DND-41 (cell line): ENCODE measurements at regions not wholly inside any gene's neighbourhood (a gene's known extent, or its start where the extent isn't known, plus 50 kb on each side); places are given as distances from the start of the nearest gene placed in this dataset.
"Not testable (repeated sequence)": the region's sequence is repeated elsewhere in the genome, so short reads cannot be mapped to it uniquely, and the experiment has no call there.

ENCODE experiments used
- EZH2 ChIP-seq: IDR thresholded peaks from 3 replicates; pipeline ENCODE4 v1.6.1; 2012; ENCODE audit warnings: borderline replicate concordance, low read depth, mild to moderate bottlenecking, moderate library complexity, low read length, inconsistent platforms; ENCODE audit not compliant: severe bottlenecking
- TF ChIP-seq, protein P1 (sequence below): IDR thresholded peaks from 2 replicates; pipeline ENCODE4 v1.5.1; 2012; ENCODE audit warnings: borderline replicate concordance, low read length, moderate library complexity, mild to moderate bottlenecking; ENCODE audit not compliant: poor library complexity, severe bottlenecking; ENCODE audit errors: extremely low read depth

DNA sequence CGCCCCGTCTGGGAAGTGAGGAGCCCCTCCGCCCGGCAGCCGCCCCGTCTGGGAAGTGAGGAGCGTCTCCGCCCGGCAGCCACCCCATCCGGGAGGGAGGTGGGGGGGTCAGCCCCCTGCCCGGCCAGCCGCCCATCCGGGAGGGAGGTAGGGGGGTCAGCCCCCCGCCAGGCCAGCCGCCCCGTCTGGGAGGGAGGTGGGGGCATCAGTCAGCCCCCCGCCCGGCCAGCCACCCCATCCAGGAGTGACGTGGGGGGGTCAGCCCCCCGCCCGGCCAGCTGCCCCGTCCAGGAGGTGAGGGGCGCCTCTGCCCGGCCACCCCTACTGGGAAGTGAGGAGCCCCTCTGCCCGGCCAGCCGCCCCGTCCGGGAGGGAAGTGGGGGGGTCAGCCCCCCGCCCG is 297.5 kb upstream of the DYNLRB2 start:
- TF ChIP-seq, protein P1, sequence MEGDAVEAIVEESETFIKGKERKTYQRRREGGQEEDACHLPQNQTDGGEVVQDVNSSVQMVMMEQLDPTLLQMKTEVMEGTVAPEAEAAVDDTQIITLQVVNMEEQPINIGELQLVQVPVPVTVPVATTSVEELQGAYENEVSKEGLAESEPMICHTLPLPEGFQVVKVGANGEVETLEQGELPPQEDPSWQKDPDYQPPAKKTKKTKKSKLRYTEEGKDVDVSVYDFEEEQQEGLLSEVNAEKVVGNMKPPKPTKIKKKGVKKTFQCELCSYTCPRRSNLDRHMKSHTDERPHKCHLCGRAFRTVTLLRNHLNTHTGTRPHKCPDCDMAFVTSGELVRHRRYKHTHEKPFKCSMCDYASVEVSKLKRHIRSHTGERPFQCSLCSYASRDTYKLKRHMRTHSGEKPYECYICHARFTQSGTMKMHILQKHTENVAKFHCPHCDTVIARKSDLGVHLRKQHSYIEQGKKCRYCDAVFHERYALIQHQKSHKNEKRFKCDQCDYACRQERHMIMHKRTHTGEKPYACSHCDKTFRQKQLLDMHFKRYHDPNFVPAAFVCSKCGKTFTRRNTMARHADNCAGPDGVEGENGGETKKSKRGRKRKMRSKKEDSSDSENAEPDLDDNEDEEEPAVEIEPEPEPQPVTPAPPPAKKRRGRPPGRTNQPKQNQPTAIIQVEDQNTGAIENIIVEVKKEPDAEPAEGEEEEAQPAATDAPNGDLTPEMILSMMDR, result not testable (repeated sequence)
- TF ChIP-seq EZH2, result not testable (repeated sequence)
